GM18508 (cell line): ENCODE measurements at regions not wholly inside any gene's neighbourhood (a gene's known extent, or its start where the extent isn't known, plus 50 kb on each side); places are given as distances from the start of the nearest gene placed in this dataset.

Source experiments
- ATAC-seq: cut with Tn5 transposase; IDR thresholded peaks from one replicate; pipeline ENCODE4 v1.9.1; 2021; ENCODE audit warnings: moderate number of reproducible peaks; ENCODE audit not compliant: insufficient read depth, unreplicated experiment

GRCh38 chr12:115763982-115764621 lies 513.4 kb downstream of the MED13L start:
- ATAC-seq, result no peak

GRCh38 chr12:115763376-115763775 lies 514.1 kb downstream of the MED13L start:
- ATAC-seq, result no peak

- no peak for ATAC-seq
Measured at GRCh38 chr12:115762936-115763335, 514.6 kb downstream of the MED13L start.

- ATAC-seq, result no peak
Measured at GRCh38 chr12:115761784-115762183, 515.7 kb downstream of the MED13L start.

DNA sequence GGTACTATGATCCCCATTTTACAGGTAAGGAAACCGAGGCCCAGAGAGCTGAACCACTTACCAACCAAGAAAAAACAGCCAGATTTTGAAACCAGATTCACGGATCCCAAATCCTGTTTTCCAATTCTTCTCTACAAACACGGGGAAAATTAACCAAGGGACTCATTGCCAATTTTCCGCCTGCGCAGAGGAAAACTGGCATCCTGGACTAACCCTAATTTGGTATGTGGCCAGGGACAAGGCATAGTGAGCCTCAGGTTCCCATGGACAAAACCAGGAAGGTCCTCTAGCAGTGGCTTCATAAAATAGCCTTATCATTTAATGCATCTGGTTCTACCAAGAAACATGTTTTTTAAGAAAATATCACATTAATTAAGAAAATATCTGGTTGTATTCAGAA lies 517.3 kb downstream of the MED13L start:
- no peak for ATAC-seq

DNA sequence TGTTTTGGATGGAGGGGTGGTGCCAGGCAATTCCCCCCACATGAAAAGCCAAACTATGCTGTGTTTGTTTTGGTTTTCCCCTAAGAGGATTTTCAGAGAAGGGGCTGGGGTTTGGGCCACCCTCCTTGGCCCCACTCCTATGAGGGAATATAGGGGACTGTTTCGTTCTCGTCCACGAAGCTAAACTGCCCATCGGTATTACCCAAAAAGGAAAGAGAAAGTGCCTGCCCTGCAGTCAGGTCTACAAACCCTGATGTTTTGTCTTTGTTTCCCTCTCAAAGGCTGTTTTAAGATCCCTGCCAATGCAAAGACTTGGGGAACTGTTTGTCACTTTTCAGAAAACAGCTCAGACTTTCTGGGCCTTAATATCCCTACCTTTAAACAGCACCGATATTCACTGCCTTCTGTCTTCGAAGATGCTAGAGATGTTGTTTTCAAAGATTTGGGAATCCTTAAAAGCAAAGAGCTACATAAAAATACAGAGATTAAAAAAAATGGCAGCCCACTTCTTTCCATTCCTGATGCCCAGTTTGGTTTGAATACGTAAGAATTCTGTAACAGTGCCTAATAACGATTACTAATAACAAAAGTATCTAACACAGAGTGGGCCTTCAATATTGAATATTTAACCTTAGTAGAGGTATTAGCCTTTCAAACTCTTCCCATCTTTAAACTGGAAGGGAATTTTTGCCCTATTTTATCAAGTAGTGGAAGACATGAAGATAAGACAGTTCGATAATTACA lies 518.4 kb downstream of the MED13L start:
- no peak for ATAC-seq

DNA sequence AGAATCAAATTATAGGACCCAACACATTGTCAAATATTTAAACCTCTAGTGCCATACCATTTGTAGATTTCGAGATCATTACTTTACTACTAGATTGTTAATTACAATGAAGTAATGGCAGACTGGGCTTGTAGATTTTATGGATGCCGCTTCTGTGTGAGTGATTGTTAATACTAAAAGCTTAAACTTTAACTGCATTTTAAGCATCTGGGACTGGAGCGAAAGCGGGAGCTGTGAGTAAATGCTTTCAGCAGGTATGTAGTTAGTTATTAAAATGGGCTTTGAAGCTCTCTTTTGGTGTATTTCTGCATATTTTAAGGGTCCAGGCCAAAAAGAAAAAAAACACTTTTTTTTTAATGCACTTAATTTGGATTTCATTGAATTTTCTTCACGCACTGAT lies 519.3 kb downstream of the MED13L start:
- no peak for ATAC-seq

DNA sequence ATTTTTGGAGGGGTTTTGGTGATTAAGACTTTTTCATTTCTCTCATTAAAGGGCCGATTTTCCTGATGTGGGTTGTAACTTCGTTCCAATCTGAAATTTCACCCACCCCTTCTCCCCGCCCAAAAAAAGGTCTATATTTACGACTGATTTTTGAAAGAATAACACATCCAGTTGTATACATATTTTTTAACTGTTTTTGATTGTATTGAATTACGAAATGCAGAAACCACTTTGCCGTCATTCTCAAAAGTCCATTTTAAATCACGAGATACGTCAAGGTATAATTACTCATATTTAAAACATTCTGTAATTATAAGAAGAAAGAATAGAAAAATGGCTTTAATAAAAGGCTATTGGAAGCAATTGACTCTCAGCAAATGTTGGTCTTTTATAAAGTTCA lies 520.7 kb downstream of the MED13L start:
- ATAC-seq, result no peak

GRCh38 chr12:115756271-115756670 lies 521.2 kb downstream of the MED13L start:
- ATAC-seq, result no peak

DNA sequence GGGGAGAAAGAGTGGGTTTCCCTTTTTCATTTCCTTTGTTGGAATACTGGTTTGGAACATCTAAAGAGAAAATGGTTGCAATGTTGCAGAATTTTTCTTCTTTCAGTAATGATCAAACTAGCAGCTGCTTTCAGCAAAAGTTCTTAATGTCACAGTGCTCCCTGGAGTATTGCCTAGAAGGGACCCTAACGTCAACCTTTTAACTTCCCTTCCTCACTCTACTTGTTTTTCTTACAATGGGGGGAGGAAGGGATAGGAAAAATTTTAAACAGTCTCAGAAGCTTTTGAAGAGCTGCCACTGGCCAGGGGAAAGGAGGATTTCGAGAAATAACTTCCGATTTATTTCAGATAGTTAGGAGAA lies 521.8 kb downstream of the MED13L start:
- no peak for ATAC-seq

- ATAC-seq, result no peak
Measured at GRCh38 chr12:115755061-115755724, 522.3 kb downstream of the MED13L start.

- no peak for ATAC-seq
Measured at GRCh38 chr12:115752913-115753726, 524.4 kb downstream of the MED13L start.

DNA sequence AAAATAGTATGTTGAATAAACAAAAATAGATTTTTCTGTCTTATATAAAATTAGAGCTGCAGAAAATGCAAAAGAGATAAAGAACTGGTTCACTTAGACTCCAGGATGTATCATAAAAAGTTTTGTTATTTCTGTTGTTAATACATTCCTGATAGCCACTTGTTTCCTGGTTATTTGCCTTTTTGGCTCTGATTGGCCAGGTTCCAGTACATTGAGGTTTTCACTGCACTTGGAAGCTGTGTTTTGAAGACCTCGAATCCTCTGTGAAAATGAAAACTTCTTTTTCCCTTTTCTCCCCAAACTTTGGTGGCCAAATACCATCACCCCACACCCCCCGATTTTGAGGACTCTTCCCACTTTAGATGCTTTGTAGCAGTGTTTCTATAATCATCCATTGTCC lies 525.3 kb downstream of the MED13L start:
- ATAC-seq, result no peak

GRCh38 chr12:115750340-115750739 lies 527.2 kb downstream of the MED13L start:
- ATAC-seq, result no peak

DNA sequence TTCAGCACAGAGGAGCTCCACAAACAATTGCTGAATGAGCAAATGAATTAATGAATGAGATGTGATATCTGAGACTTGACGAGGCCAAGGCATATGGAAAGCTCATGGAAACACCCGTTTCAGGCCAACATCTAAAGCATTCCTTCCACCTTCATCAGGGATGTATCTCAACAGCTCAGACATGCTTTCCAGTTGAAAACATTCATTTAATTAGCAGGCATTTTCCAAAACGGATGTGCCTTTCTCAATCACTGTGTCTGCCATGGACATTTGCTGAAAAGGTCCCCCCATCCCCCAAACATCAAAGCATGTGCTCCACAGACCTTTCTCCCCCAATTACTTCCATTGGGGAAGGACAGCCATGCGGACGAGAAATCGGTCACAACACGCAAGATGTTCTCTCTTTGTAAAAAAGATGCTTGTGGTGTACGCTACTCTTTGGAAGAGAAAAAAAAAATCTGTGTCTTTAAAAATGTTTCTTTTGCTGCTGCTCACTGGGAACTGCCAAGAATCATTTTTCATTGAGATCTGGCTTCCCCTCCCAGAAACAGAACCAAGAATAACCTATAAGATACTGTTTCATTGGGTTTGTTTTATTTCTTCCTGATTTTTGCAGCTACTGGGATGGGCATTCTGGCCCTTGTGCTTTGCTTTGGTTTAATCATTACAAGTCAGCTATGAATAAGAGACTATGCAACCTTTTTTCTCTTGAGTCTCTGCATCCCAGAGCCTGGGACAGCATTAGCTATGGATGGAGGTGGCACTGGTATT lies 528.2 kb downstream of the MED13L start:
- ATAC-seq, result no peak

DNA sequence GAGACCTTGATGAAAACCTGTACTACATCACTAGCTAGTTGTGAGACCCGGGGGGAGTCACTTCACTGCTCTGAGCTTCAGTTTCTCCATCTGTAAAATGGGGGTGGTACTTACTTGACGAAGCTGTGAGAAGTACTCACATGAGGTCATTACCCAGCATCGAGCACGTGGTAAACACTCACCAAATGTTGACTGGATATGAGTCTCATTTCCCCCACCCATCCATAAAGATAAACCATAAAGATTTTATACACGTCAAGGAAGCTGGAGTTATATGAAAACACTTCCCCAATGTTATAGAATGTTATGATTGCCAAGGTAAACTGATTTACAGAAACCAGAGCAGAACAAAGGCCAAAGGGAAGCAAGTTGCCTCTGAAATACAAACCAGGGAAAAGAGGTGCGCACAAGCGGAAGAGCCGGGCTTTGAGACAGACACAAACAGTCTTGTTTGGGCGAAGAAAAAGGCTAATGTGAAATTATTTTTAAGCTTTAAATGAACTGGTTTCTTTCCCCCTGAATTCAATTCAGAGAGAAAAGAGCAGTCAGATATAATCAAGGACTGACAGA lies 536.8 kb downstream of the MED13L start:
- ATAC-seq, result no peak

GRCh38 chr12:115737895-115738294 lies 539.6 kb downstream of the MED13L start:
- no peak for ATAC-seq

DNA sequence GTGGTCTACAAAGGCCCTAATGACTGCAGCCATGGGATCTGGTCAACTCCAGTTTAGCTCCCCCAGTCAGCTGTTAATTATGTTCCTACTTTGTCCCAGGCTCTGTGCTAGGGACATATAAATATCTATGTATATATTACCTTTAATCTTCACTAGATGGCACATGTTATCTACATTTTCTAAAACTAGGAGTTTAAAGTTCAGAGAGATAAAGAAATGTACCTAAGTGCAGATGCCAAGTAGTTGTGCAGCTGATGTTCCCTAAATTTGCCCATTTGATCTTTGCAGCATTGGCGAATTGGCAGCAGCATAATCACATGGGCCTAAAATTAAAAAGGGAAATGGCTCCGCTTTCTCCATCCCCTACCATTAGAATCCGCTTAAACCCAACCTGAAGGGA lies 541.1 kb downstream of the MED13L start:
- no peak for ATAC-seq

DNA sequence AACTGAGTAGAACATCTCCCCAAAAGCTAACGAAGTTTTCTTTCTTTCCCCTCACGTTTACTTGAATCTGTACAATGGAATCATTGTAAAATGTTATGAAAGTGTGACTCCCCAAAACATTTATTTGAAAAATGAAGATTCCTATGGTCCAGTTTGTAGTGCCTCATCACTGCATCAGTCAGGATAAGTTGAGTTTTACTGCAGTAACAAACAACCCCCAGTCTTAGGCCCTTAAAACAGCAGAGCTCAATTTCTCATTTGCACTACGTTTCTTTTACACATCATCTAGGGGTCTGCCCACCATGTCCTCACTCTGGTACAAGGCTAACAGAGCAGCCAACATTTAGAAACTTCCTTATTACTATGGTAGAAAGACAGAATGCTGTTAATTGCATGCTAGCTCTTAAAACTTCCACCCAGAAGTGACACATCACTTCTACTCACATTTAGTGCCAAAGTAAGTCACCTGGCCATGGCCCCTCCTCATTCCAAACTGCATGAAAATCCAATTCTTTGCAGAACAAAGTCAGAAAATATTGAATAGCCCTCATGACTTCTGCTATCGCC lies 546.4 kb downstream of the MED13L start:
- no peak for ATAC-seq
